Karpas-422 (cell line): ENCODE measurements at regions not wholly inside any gene's neighbourhood (a gene's known extent, or its start where the extent isn't known, plus 50 kb on each side); places are given as distances from the start of the nearest gene placed in this dataset.
"Not testable (repeated sequence)": the region's sequence is repeated elsewhere in the genome, so short reads cannot be mapped to it uniquely, and the experiment has no call there.

ENCODE experiments used
- DNase-seq: peaks from one replicate; pipeline ENCODE4 v3.0.0-alpha.2; 2015
- H2AFZ ChIP-seq: fragments of 200-600 bp; sonication (generic); 2 replicates; pipeline ENCODE4 v1.6.1; 2014; ENCODE audit warnings: antibody characterized with exemption, low read length, mixed read lengths
- H3K27ac ChIP-seq: fragments of 200-600 bp; sonication (generic); 2 replicates; pipeline ENCODE4 v1.5.1; 2014; ENCODE audit warnings: mild to moderate bottlenecking, low read length, moderate library complexity
- H3K27me3 ChIP-seq: fragments of 200-600 bp; sonication (generic); 2 replicates; pipeline ENCODE4 v1.6.1; 2014; ENCODE audit warnings: low read length, mixed read lengths
- H3K36me3 ChIP-seq: fragments of 200-600 bp; sonication (generic); 2 replicates; pipeline ENCODE4 v1.6.1; 2014; ENCODE audit warnings: low read length, mixed read lengths; ENCODE audit not compliant: insufficient read depth
- H3K4me1 ChIP-seq: fragments of 200-600 bp; sonication (generic); 2 replicates; pipeline ENCODE4 v1.6.1; 2014; ENCODE audit warnings: mild to moderate bottlenecking, low read length, mixed read lengths
- H3K4me2 ChIP-seq: fragments of 200-600 bp; sonication (generic); 2 replicates; pipeline ENCODE4 v1.6.1; 2014; ENCODE audit warnings: low read length, low read depth, mild to moderate bottlenecking; ENCODE audit not compliant: poor library complexity, severe bottlenecking
- H3K4me3 ChIP-seq: fragments of 200-600 bp; sonication (generic); 2 replicates; pipeline ENCODE4 v1.5.1; 2014; ENCODE audit warnings: mild to moderate bottlenecking, antibody characterized with exemption, low read length, mixed read lengths
- H3K79me2 ChIP-seq: fragments of 200-600 bp; sonication (generic); 2 replicates; pipeline ENCODE4 v1.6.1; 2014; ENCODE audit warnings: mild to moderate bottlenecking, low read length, mixed read lengths
- H3K9ac ChIP-seq: fragments of 200-600 bp; sonication (generic); 2 replicates; pipeline ENCODE4 v1.6.0; 2014; ENCODE audit warnings: low read length
- H3K9me2 ChIP-seq: fragments of 200-600 bp; sonication (generic), shearing (Covaris generic); replicated peaks from 2 replicates; pipeline ENCODE4 v1.6.0; 2014; ENCODE audit warnings: mild to moderate bottlenecking, low read length, moderate library complexity; ENCODE audit not compliant: insufficient read depth
- H3K9me3 ChIP-seq: fragments of 300-700, 200-600 bp; sonication (generic); 2 replicates; pipeline ENCODE4 v1.6.1; 2014; ENCODE audit warnings: low read length, mixed read lengths
- H4K20me1 ChIP-seq: fragments of 200-600 bp; sonication (generic); 2 replicates; pipeline ENCODE4 v1.6.1; 2014; ENCODE audit warnings: mild to moderate bottlenecking, antibody characterized with exemption, low read length, low read depth; ENCODE audit not compliant: insufficient read depth

DNA sequence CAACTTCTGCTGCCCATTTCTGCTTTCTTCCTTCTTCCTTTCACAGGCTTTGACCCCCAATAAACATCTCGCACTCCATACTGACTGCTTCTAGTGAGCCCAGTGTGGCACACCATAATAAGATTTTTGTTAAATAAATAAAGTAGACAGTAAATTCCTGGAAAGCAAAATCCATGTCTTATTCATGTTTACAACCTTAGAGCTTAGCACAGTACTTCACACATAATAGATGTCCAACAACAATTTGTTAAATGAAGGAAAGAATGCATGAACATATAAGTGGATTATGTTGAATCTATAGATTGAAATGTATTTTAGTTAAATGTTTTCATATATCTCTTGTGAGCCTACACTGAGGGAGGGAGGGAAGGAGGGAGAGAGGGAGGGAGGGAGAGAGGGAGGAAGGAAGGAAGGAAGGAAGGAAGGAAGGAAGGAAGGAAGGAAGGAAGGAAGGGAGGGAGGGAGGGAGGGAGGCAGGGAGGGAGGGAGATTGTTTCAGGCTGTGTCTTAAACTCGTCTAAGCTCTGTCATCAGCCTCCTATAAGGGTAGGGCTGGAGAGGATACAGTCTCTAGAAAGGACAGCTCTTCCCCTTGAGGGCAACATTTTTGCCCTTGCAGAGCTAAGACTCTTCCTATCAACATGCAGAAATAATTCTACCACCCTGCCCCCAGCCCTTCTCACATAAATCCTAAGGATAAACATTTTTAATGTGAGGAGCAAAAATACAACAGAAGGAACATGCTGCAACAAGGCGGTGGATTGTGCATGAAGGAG is 168.1 kb downstream of the BARX2 start:
- H2AFZ ChIP-seq: no peak overlapping the region
- H3K36me3 ChIP-seq: no peaks in the 10 kb centered on the region
- no peaks in the 10 kb centered on the region for H3K27me3 ChIP-seq
- H3K4me2 ChIP-seq: no peak overlapping the region
- H3K4me1 ChIP-seq: no peaks in the 10 kb centered on the region
- H3K4me3 ChIP-seq: no peak overlapping the region
- no peak overlapping the region for H3K27ac ChIP-seq
- H4K20me1 ChIP-seq: no peaks in the 10 kb centered on the region
- H3K9ac ChIP-seq: no peak overlapping the region
- no peaks in the 10 kb centered on the region for H3K79me2 ChIP-seq
- DNase-seq: no peak
- no peaks in the 10 kb centered on the region for H3K9me2 ChIP-seq
- H3K9me3 ChIP-seq: no peaks in the 10 kb centered on the region

DNA sequence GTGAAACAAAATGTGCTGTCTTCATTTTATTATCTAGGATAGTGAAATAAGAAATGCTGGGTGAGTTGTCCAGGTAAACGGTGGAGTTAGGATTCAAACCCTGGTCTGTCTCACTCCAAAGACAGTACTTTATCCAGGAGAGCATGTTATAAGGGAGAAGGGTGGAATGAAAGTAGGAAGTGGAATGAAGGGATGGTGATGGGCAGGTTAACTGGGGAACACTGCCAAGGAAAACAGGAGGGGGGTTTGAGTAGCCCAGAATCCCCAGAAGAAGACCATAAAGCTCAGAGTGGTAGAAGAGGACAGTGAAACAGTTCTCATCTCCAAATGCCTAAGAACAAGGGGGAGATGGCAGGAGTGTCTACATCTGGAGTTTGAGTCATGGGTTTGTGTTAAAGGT is 169.0 kb downstream of the BARX2 start:
- Histone ChIP-seq H3K4me3 (no peak overlapping the region), H3K9me2 (no peaks in the 10 kb centered on the region), H3K4me1 (no peaks in the 10 kb centered on the region), H3K9me3 (no peaks in the 10 kb centered on the region), H2AFZ (no peak overlapping the region), H3K9ac (no peak overlapping the region), H3K27ac (no peak overlapping the region), H3K36me3 (no peaks in the 10 kb centered on the region), H4K20me1 (no peaks in the 10 kb centered on the region), H3K4me2 (no peak overlapping the region), H3K27me3 (no peaks in the 10 kb centered on the region), H3K79me2 (no peaks in the 10 kb centered on the region)
- DNase-seq: no peak

DNA sequence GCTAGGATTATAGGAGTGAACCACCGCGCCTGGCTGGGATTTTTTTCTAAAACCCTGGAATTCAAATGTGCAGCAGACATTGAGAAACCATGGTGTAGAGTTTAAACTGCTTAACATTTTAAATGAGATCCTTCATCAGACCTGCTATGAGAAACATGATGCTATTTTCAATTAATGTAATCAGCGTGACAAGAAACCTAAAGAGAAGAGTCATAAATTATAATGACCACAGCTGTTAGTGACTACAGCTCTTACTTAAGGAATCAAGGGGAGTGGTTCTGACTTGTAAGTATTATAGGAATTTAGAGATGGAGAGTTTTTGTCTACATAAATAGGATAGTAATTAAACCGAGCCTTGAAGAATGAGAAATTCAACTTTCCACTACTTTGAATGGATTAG is 170.6 kb downstream of the BARX2 start:
- Histone ChIP-seq H3K27me3 (no peaks in the 10 kb centered on the region), H3K36me3 (no peaks in the 10 kb centered on the region), H3K4me1 (no peaks in the 10 kb centered on the region), H3K79me2 (no peaks in the 10 kb centered on the region), H3K4me3 (no peak overlapping the region), H4K20me1 (no peaks in the 10 kb centered on the region), H2AFZ (no peak overlapping the region), H3K9me3 (no peaks in the 10 kb centered on the region), H3K9me2 (no peaks in the 10 kb centered on the region), H3K9ac (no peak overlapping the region), H3K27ac (no peak overlapping the region), H3K4me2 (no peak overlapping the region)
- no peak for DNase-seq

DNA sequence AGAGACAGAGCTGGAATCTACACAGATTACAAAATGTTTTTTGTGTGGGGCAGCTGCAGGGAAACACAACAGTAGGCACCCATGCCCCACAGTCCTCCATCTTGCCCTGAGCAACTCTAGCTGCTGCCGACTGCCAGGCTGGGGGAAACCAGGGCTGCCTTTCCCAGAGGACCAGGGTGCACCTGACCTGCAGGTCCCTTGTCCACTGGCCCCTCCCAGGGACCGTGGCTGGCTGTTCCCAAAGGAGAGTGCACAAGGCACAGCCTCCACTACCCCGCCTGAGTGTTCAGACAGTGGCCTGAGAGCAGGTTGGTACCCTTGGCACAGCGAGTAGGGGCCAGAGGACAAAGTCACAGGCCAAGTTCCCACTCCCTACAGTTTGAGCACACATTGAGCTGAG is 181.8 kb downstream of the BARX2 start:
- no peak for DNase-seq
- H3K4me1 ChIP-seq: no peaks in the 10 kb centered on the region
- no peaks in the 10 kb centered on the region for H3K27me3 ChIP-seq
- no peaks in the 10 kb centered on the region for H3K9me3 ChIP-seq
- H3K27ac ChIP-seq: no peak overlapping the region
- no peaks in the 10 kb centered on the region for H3K9me2 ChIP-seq
- no peak overlapping the region for H2AFZ ChIP-seq
- H3K9ac ChIP-seq: no peak overlapping the region
- no peaks in the 10 kb centered on the region for H4K20me1 ChIP-seq
- H3K36me3 ChIP-seq: no peaks in the 10 kb centered on the region
- H3K4me2 ChIP-seq: no peak overlapping the region
- H3K79me2 ChIP-seq: no peaks in the 10 kb centered on the region
- no peak overlapping the region for H3K4me3 ChIP-seq

DNA sequence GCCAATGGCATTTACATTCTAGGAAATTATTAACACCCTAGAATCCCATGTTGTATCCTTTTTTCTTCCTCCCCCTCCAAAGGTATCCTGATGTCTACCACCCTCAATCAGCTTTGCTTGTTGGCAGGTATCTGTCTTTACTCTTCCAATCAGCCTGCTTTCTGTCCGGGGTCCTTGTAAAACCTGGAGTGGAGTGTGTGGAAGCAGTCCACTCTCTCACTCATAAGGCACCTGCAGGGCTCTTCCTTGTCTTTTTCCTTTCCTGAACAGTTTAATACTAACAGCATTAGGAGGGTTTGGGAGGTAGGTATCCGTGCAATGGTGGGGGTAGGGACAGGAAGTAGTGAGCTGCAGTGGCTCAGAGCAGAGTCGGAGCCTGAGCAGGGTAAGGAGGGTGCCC is 193.4 kb downstream of the BARX2 start:
- Histone ChIP-seq H3K27ac (no peak overlapping the region), H3K36me3 (no peaks in the 10 kb centered on the region), H4K20me1 (no peaks in the 10 kb centered on the region), H3K9me2 (no peaks in the 10 kb centered on the region), H2AFZ (no peak overlapping the region), H3K79me2 (no peaks in the 10 kb centered on the region), H3K27me3 (no peaks in the 10 kb centered on the region), H3K4me2 (no peak overlapping the region), H3K4me3 (no peak overlapping the region), H3K9me3 (no peaks in the 10 kb centered on the region), H3K9ac (no peak overlapping the region), H3K4me1 (no peaks in the 10 kb centered on the region)
- no peak for DNase-seq

DNA sequence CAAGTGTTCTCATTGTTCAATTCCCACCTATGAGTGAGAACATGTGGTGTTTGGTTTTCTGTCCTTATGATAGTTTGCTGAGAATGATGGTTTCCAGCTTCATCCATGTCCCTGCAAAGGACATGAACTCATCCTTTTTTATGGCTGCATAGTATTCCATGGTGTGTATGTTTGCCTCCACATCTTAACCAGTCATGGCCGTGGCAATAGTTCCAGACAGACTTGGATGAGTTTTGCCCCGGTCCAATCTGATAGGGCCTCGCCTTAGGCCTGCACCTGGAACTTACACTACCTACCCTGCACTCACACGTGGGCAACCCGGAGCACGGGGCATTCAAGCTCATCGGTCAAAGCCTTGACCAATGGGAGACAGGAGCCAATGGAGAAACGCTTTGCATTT is 197.0 kb downstream of the BARX2 start:
- not testable (repeated sequence) for DNase-seq, H2AFZ ChIP-seq, H4K20me1 ChIP-seq, H3K9me2 ChIP-seq, H3K9ac ChIP-seq, H3K27me3 ChIP-seq, H3K4me1 ChIP-seq, H3K27ac ChIP-seq, H3K4me3 ChIP-seq, H3K79me2 ChIP-seq, H3K4me2 ChIP-seq, H3K36me3 ChIP-seq, H3K9me3 ChIP-seq

DNA sequence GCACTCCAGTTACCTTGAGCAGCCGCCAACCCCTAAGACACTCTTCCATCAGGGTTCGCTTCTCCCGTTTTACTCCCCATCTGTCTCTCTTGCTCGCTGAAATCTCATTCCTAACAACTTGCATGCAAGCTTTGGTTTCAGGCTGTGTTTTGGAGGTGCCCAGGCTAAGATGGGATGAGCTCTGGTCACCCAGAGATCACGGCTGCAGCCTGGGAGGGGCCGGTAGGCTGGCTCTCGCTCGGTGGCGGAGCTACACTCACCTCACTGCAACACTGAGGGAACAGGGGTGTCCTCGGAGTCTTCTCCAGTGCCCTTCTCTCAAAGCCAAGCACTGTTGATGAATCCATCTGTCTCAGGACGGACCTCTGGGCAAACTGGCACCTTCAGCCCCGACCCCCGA is 197.5 kb downstream of the BARX2 start:
- Histone ChIP-seq H3K27me3 (no peaks in the 10 kb centered on the region), H3K27ac (no peak overlapping the region), H4K20me1 (no peaks in the 10 kb centered on the region), H3K9me2 (no peaks in the 10 kb centered on the region), H3K9ac (no peak overlapping the region), H2AFZ (no peak overlapping the region), H3K4me1 (no peaks in the 10 kb centered on the region), H3K79me2 (no peaks in the 10 kb centered on the region), H3K36me3 (no peaks in the 10 kb centered on the region), H3K9me3 (no peaks in the 10 kb centered on the region), H3K4me3 (no peak overlapping the region), H3K4me2 (no peak overlapping the region)
- DNase-seq: no peak

DNA sequence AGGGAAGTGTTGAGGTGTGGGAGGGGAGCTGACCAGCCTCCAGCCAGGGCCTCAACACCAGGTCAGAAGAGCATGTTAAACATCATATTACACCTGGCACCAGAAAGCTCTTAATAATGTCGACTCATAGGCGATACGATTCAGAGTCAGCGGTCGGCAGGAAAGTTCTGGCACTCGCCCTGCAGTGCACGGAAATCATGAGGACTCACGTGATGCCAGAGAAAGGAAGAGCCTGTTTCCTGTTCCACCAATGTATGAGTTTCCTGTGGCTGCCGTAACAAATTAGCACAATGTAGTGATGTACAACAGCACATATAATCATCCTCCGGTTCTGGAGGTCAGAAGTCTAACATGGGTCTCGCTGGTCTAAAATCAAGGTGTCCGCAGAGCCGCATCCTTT is 198.8 kb downstream of the BARX2 start:
- Histone ChIP-seq H3K27ac (no peak overlapping the region), H3K79me2 (no peaks in the 10 kb centered on the region), H3K36me3 (no peaks in the 10 kb centered on the region), H3K4me3 (no peak overlapping the region), H2AFZ (no peak overlapping the region), H3K9me2 (no peaks in the 10 kb centered on the region), H3K4me2 (no peak overlapping the region), H3K4me1 (no peaks in the 10 kb centered on the region), H3K9ac (no peak overlapping the region), H3K9me3 (no peaks in the 10 kb centered on the region), H4K20me1 (no peaks in the 10 kb centered on the region), H3K27me3 (no peaks in the 10 kb centered on the region)
- no peak for DNase-seq

DNA sequence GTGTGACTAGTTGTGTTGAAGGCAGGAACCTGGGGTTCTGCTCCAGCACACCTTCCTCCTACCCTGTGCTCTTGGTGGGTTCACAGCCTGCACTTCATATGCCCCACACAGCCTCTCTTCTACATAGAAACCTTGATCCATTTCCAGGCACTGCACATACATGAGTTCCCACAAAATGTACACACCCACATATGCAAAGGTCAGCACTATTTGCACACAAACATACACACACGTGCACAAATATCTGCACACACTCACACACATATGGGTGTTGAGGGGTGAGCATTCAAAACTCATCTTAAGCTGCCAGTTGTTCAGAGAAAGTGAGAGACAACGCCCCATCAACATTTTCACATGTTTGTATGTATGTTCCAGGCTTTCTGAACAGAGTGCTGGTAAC is 201.0 kb downstream of the BARX2 start:
- H3K36me3 ChIP-seq: no peaks in the 10 kb centered on the region
- H3K27ac ChIP-seq: no peak overlapping the region
- H3K9ac ChIP-seq: no peak overlapping the region
- H3K4me3 ChIP-seq: no peak overlapping the region
- H4K20me1 ChIP-seq: no peaks in the 10 kb centered on the region
- no peaks in the 10 kb centered on the region for H3K79me2 ChIP-seq
- no peak for DNase-seq
- no peaks in the 10 kb centered on the region for H3K9me2 ChIP-seq
- H3K4me2 ChIP-seq: no peak overlapping the region
- no peak overlapping the region for H2AFZ ChIP-seq
- no peaks in the 10 kb centered on the region for H3K4me1 ChIP-seq
- H3K27me3 ChIP-seq: no peaks in the 10 kb centered on the region
- H3K9me3 ChIP-seq: no peaks in the 10 kb centered on the region
